ENCODE measurements at regions not wholly inside any gene's neighbourhood (a gene's known extent, or its start where the extent isn't known, plus 50 kb on each side); places are given as distances from the start of the nearest gene placed in this dataset.

- DNase-seq (ENCODE audit: low read depth) = peak; percentile 81
- no peak for TF ChIP-seq CTCF (IDR thresholded peaks at IDR 0.05; ENCODE audit: insufficient read depth, low read depth, low read length)
Observed at GRCh38 chr2:160680294-160680693, 186.7 kb upstream of the RBMS1 start.

GRCh38 chr2:160680974-160681373 is 187.4 kb upstream of the RBMS1 start:
- TF ChIP-seq CTCF (IDR thresholded peaks at IDR 0.05; ENCODE audit: insufficient read depth, low read depth, low read length) = no peak
- DNase-seq (ENCODE audit: low read depth) = no peak
- no peak overlapping the region for H3K4me3 ChIP-seq (ENCODE audit: low read depth, low read length)

More at GRCh38 chr2:160680294-160680693, 186.7 kb upstream of the RBMS1 start:
- H3K4me3 ChIP-seq (ENCODE audit: low read depth, low read length) = no peak overlapping the region

- TF ChIP-seq CTCF (IDR thresholded peaks at IDR 0.05; ENCODE audit: insufficient read depth, low read depth, low read length) = no peak
- H3K4me3 ChIP-seq (ENCODE audit: low read depth, low read length) = no peak overlapping the region
- no peak for DNase-seq (ENCODE audit: low read depth)
Observed at GRCh38 chr2:160683206-160683605, 189.6 kb upstream of the RBMS1 start.

GRCh38 chr2:160687629-160688028 is 194.0 kb upstream of the RBMS1 start:
- no peak for TF ChIP-seq CTCF (IDR thresholded peaks at IDR 0.05; ENCODE audit: insufficient read depth, low read depth, low read length)
- no peak overlapping the region for H3K4me3 ChIP-seq (ENCODE audit: low read depth, low read length)
- DNase-seq (ENCODE audit: low read depth) = no peak

- no peak overlapping the region for H3K4me3 ChIP-seq (ENCODE audit: low read depth, low read length)
- no peak for DNase-seq (ENCODE audit: low read depth)
- no peak for TF ChIP-seq CTCF (IDR thresholded peaks at IDR 0.05; ENCODE audit: insufficient read depth, low read depth, low read length)
Observed at GRCh38 chr2:160689441-160689840, 195.8 kb upstream of the RBMS1 start.

GRCh38 chr2:160694221-160694620 is 200.6 kb upstream of the RBMS1 start:
- DNase-seq (ENCODE audit: low read depth) = no peak
- TF ChIP-seq CTCF (IDR thresholded peaks at IDR 0.05; ENCODE audit: insufficient read depth, low read depth, low read length) = no peak
- H3K4me3 ChIP-seq (ENCODE audit: low read depth, low read length) = no peak overlapping the region

- no peak for DNase-seq (ENCODE audit: low read depth)
- H3K4me3 ChIP-seq (ENCODE audit: low read depth, low read length) = no peak overlapping the region
- no peak for TF ChIP-seq CTCF (IDR thresholded peaks at IDR 0.05; ENCODE audit: insufficient read depth, low read depth, low read length)
Observed at GRCh38 chr2:160694631-160695030, 201.0 kb upstream of the RBMS1 start.
